ENCODE measurements at regions not wholly inside any gene's neighbourhood (a gene's known extent, or its start where the extent isn't known, plus 50 kb on each side); places are given as distances from the start of the nearest gene placed in this dataset.

GRCh38 chr22:23008896-23009295, 61.4 kb upstream of the GNAZ start:
- intact Hi-C loops (cut with DNase I) = no loop called here
- H3K9me3 ChIP-seq (replicated peaks in 1 of 3) = no peaks in the 10 kb centered on the region
- WGBS, 4 donors = 85 to 93% (median 87%) methylated on average over 2 of the region's 2 CpGs

More at GRCh38 chr22:23008896-23009295, 61.4 kb upstream of the GNAZ start:
- H3K27ac ChIP-seq = no peak overlapping the region
- H3K27me3 ChIP-seq = no peaks in the 10 kb centered on the region
- no peak overlapping the region for H3K4me3 ChIP-seq
- no peaks in the 10 kb centered on the region for H3K4me1 ChIP-seq (replicated peaks in 1 of 2)
- no peaks in the 10 kb centered on the region for H3K36me3 ChIP-seq (replicated peaks in 1 of 2)
- no peak for DNase-seq
- no peak for TF ChIP-seq CTCF (IDR thresholded peaks at IDR 0.05)

Measured in adrenal gland (tissue), 9 donors.